Activated T-cell treated with anti-CD3 and anti-CD28 coated beads, Interleukin-2, amount 50 U/mL, for 72 hours (primary cell): ENCODE measurements at regions not wholly inside any gene's neighbourhood (a gene's known extent, or its start where the extent isn't known, plus 50 kb on each side); places are given as distances from the start of the nearest gene placed in this dataset.

Source experiments
- ATAC-seq, 2 donors: fragments of 150-1000 bp; cut with Tn5 transposase; replicated peaks in 1 of 2; 2 replicates each; pipeline ENCODE4 v1.10.0; 2021; ENCODE audit warnings: moderate library complexity in 2 of 2, mild to moderate bottlenecking in 1 of 2
- DNase-seq, 2 donors: peaks; one replicate each; pipeline ENCODE4 v3.0.0; 2021 to 2022; ENCODE audit warnings: mixed read lengths in 1 of 2
- H3K27ac Mint-ChIP-seq: one replicate; pipeline ENCODE4 v1.8.0; 2022; ENCODE audit warnings: mild to moderate bottlenecking, moderate library complexity, mixed read lengths
- H3K27me3 Mint-ChIP-seq: one replicate; pipeline ENCODE4 v1.8.0; 2022; ENCODE audit warnings: low read depth, mixed read lengths
- H3K36me3 Mint-ChIP-seq, 2 donors: one replicate each; pipeline ENCODE4 v1.8.0; 2022; ENCODE audit warnings: mixed read lengths in 2 of 2, mild to moderate bottlenecking in 1 of 2; ENCODE audit not compliant: insufficient read depth in 2 of 2
- H3K4me1 Mint-ChIP-seq: one replicate; pipeline ENCODE4 v1.8.0; 2022; ENCODE audit warnings: low read depth, mixed read lengths
- H3K4me3 Mint-ChIP-seq, 2 donors: one replicate each; pipeline ENCODE4 v1.8.0; 2022; ENCODE audit warnings: mild to moderate bottlenecking in 2 of 2, mixed read lengths in 2 of 2, moderate library complexity in 2 of 2
- H3K9me3 Mint-ChIP-seq, 2 donors: one replicate each; pipeline ENCODE4 v1.8.0; 2022; ENCODE audit warnings: mixed read lengths in 2 of 2

GRCh38 chr3:5732081-5732480 lies 544.6 kb downstream of the EDEM1 start:
- H3K27ac Mint-ChIP-seq, result no peak overlapping the region
- no peak for ATAC-seq

GRCh38 chr3:5733995-5734394 lies 546.5 kb downstream of the EDEM1 start:
- DNase-seq (no peak), ATAC-seq (no peak)
- Mint-ChIP-seq H3K9me3 (no peaks in the 10 kb centered on the region), H3K27ac (no peak overlapping the region), H3K4me3 (no peak overlapping the region), H3K36me3 (no peaks in the 10 kb centered on the region), H3K27me3 (no peaks in the 10 kb centered on the region), H3K4me1 (no peaks in the 10 kb centered on the region)

More at GRCh38 chr3:5732081-5732480, 544.6 kb downstream of the EDEM1 start:
- Mint-ChIP-seq H3K4me3 (no peak overlapping the region), H3K4me1 (no peaks in the 10 kb centered on the region), H3K9me3 (no peaks in the 10 kb centered on the region), H3K36me3 (no peaks in the 10 kb centered on the region), H3K27me3 (no peaks in the 10 kb centered on the region)
- no peak for DNase-seq

- no peak overlapping the region for H3K27ac Mint-ChIP-seq
- H3K4me1 Mint-ChIP-seq, result no peaks in the 10 kb centered on the region
- H3K4me3 Mint-ChIP-seq, result no peak overlapping the region
- no peaks in the 10 kb centered on the region for H3K9me3 Mint-ChIP-seq
- no peaks in the 10 kb centered on the region for H3K36me3 Mint-ChIP-seq
- no peak for ATAC-seq
- no peaks in the 10 kb centered on the region for H3K27me3 Mint-ChIP-seq
- no peak for DNase-seq
Observed at GRCh38 chr3:5735896-5736295, 548.4 kb downstream of the EDEM1 start.

- no peak for ATAC-seq
- Mint-ChIP-seq H3K36me3 (no peaks in the 10 kb centered on the region), H3K27ac (no peak overlapping the region), H3K4me1 (no peaks in the 10 kb centered on the region), H3K9me3 (no peaks in the 10 kb centered on the region), H3K4me3 (no peak overlapping the region), H3K27me3 (no peaks in the 10 kb centered on the region)
- no peak for DNase-seq
Observed at GRCh38 chr3:5739299-5739935, 551.9 kb downstream of the EDEM1 start.

GRCh38 chr3:5739949-5740348 lies 552.4 kb downstream of the EDEM1 start:
- no peak for DNase-seq
- H3K27me3 Mint-ChIP-seq, result no peaks in the 10 kb centered on the region
- no peak overlapping the region for H3K27ac Mint-ChIP-seq
- H3K36me3 Mint-ChIP-seq, result no peaks in the 10 kb centered on the region
- H3K4me3 Mint-ChIP-seq, result no peak overlapping the region
- H3K4me1 Mint-ChIP-seq, result no peaks in the 10 kb centered on the region
- ATAC-seq, result no peak
- H3K9me3 Mint-ChIP-seq, result no peaks in the 10 kb centered on the region

- H3K36me3 Mint-ChIP-seq, result no peaks in the 10 kb centered on the region
- ATAC-seq, result no peak
- H3K27me3 Mint-ChIP-seq, result no peaks in the 10 kb centered on the region
- no peak overlapping the region for H3K4me3 Mint-ChIP-seq
- no peak for DNase-seq
- no peaks in the 10 kb centered on the region for H3K4me1 Mint-ChIP-seq
- H3K9me3 Mint-ChIP-seq, result no peaks in the 10 kb centered on the region
- H3K27ac Mint-ChIP-seq, result no peak overlapping the region
Observed at GRCh38 chr3:5741017-5741416, 553.5 kb downstream of the EDEM1 start.

GRCh38 chr3:5750091-5750490 lies 562.6 kb downstream of the EDEM1 start:
- Mint-ChIP-seq H3K9me3 (peaks cover 0 to 2% of the 10 kb centered on the region in 2 donors), H3K4me1 (no peaks in the 10 kb centered on the region), H3K4me3 (no peak overlapping the region), H3K27me3 (no peaks in the 10 kb centered on the region), H3K27ac (no peak overlapping the region), H3K36me3 (no peaks in the 10 kb centered on the region)
- DNase-seq, result no peak
- peak in 1 of 2 donors; percentile 53 for ATAC-seq

- ATAC-seq (no peak), DNase-seq (no peak)
- peaks cover 0 to 2% of the 10 kb centered on the region in 2 donors for H3K9me3 Mint-ChIP-seq
- no peaks in the 10 kb centered on the region for H3K4me1 Mint-ChIP-seq
- no peaks in the 10 kb centered on the region for H3K27me3 Mint-ChIP-seq
- H3K27ac Mint-ChIP-seq, result no peak overlapping the region
- no peaks in the 10 kb centered on the region for H3K36me3 Mint-ChIP-seq
- no peak overlapping the region for H3K4me3 Mint-ChIP-seq
Observed at GRCh38 chr3:5750874-5751640, 563.5 kb downstream of the EDEM1 start.

GRCh38 chr3:5754602-5755001 lies 567.1 kb downstream of the EDEM1 start:
- Mint-ChIP-seq H3K9me3 (peaks cover 0 to 2% of the 10 kb centered on the region in 2 donors), H3K4me1 (no peaks in the 10 kb centered on the region), H3K36me3 (no peaks in the 10 kb centered on the region), H3K27me3 (no peaks in the 10 kb centered on the region), H3K27ac (no peak overlapping the region), H3K4me3 (no peak overlapping the region)
- ATAC-seq (no peak), DNase-seq (no peak)

- H3K9me3 Mint-ChIP-seq, result peaks cover 0 to 2% of the 10 kb centered on the region in 2 donors
- ATAC-seq, result peak in 1 of 2 donors; percentile 54
- no peaks in the 10 kb centered on the region for H3K4me1 Mint-ChIP-seq
- no peak overlapping the region for H3K4me3 Mint-ChIP-seq
- H3K36me3 Mint-ChIP-seq, result no peaks in the 10 kb centered on the region
- H3K27ac Mint-ChIP-seq, result no peak overlapping the region
- no peak for DNase-seq
- H3K27me3 Mint-ChIP-seq, result no peaks in the 10 kb centered on the region
Observed at GRCh38 chr3:5756443-5756842, 568.9 kb downstream of the EDEM1 start.

GRCh38 chr3:5757213-5757804 lies 569.8 kb downstream of the EDEM1 start:
- ATAC-seq (no peak), DNase-seq (no peak)
- peaks cover 0 to 2% of the 10 kb centered on the region in 2 donors for H3K9me3 Mint-ChIP-seq
- H3K27ac Mint-ChIP-seq, result no peak overlapping the region
- no peak overlapping the region for H3K4me3 Mint-ChIP-seq
- no peaks in the 10 kb centered on the region for H3K36me3 Mint-ChIP-seq
- H3K27me3 Mint-ChIP-seq, result no peaks in the 10 kb centered on the region
- no peaks in the 10 kb centered on the region for H3K4me1 Mint-ChIP-seq

GRCh38 chr3:5758699-5759098 lies 571.2 kb downstream of the EDEM1 start:
- Mint-ChIP-seq H3K4me1 (no peaks in the 10 kb centered on the region), H3K36me3 (no peaks in the 10 kb centered on the region), H3K9me3 (peaks cover 0 to 2% of the 10 kb centered on the region in 2 donors), H3K4me3 (no peak overlapping the region), H3K27ac (peak overlapping the region; percentile 27), H3K27me3 (no peaks in the 10 kb centered on the region)
- no peak for DNase-seq
- ATAC-seq, result no peak

- Mint-ChIP-seq H3K36me3 (no peaks in the 10 kb centered on the region), H3K9me3 (peaks cover 0 to 2% of the 10 kb centered on the region in 2 donors), H3K4me1 (no peaks in the 10 kb centered on the region), H3K27ac (no peak overlapping the region), H3K27me3 (no peaks in the 10 kb centered on the region), H3K4me3 (no peak overlapping the region)
- no peak for DNase-seq
- no peak for ATAC-seq
Observed at GRCh38 chr3:5762506-5762905, 575.0 kb downstream of the EDEM1 start.
